SK-N-SH (cell line): ENCODE measurements at regions not wholly inside any gene's neighbourhood (a gene's known extent, or its start where the extent isn't known, plus 50 kb on each side); places are given as distances from the start of the nearest gene placed in this dataset.

Source experiments
- CTCF ChIA-PET: fragments of 300-600, 350-600 bp; formaldehyde crosslinking; extraction: SDS; loops from one replicate; lab custom pipeline; 2021; lab: Yijun Ruan, JAX
- POLR2A ChIA-PET: fragments of 350-600 bp; sonication (Branson Sonifier 250); formaldehyde crosslinking; extraction: SDS; loops from one replicate; lab custom pipeline; 2020; ENCODE audit warnings: antibody characterized with exemption, inconsistent platforms; lab: Yijun Ruan, JAX
- DNase-seq: peaks from one replicate; pipeline ENCODE4 v3.0.0; 2012
- H2AFZ ChIP-seq: fragments of 200-600 bp; sonication (generic); 2 replicates; pipeline ENCODE4 v1.8.1; 2016; ENCODE audit warnings: antibody characterized with exemption, mild to moderate bottlenecking, low read depth
- H3F3A ChIP-seq: fragments of 200-600 bp; sonication (generic); replicated peaks from 2 replicates; pipeline ENCODE3; 2016; ENCODE audit warnings: antibody characterized with exemption, mild to moderate bottlenecking; ENCODE audit not compliant: insufficient read depth
- H3K27ac ChIP-seq, 2 experiments: fragments of 200-500 bp in 1 of 2; fragments of 200-600 bp in 1 of 2; sonication (Bioruptor generic) in 1 of 2; sonication (generic), shearing (Covaris generic) in 1 of 2; 2 replicates each; pipeline versions ENCODE4 v1.5.1 to v1.6.1; 2014 to 2016; ENCODE audit warnings: low read depth in 2 of 2, inconsistent platforms in 1 of 2, low read length in 1 of 2, mild to moderate bottlenecking in 1 of 2, mixed read lengths in 1 of 2
- H3K27me3 ChIP-seq: fragments of 200-600 bp; sonication (generic), shearing (Covaris generic); 2 replicates; pipeline ENCODE4 v1.6.1; 2016; ENCODE audit warnings: mixed run types; ENCODE audit not compliant: insufficient read depth
- H3K36me3 ChIP-seq, 2 experiments: fragments of 200-500 bp in 1 of 2; fragments of 200-600 bp in 1 of 2; sonication (Bioruptor generic) in 1 of 2; sonication (generic) in 1 of 2; replicated peaks in 1 of 2; 2 replicates each; pipeline versions ENCODE3 to v1.5.1; 2014 to 2016; ENCODE audit warnings: low read length in 1 of 2, mild to moderate bottlenecking in 1 of 2; ENCODE audit not compliant: insufficient read depth in 2 of 2, control insufficient read depth in 1 of 2
- H3K4me1 ChIP-seq, 2 experiments: fragments of 200-500 bp in 1 of 2; fragments of 200-600 bp in 1 of 2; sonication (Bioruptor generic) in 1 of 2; sonication (generic), shearing (Covaris generic) in 1 of 2; 2 replicates each; pipeline versions ENCODE4 v1.5.1 to v1.6.1; 2014 to 2016; ENCODE audit warnings: low read depth in 1 of 2, low read length in 1 of 2, mixed run types in 1 of 2; ENCODE audit not compliant: insufficient read depth in 2 of 2, control insufficient read depth in 1 of 2
- H3K4me2 ChIP-seq: fragments of 200-600 bp; sonication (generic), shearing (Covaris generic); 2 replicates; pipeline ENCODE4 v1.6.1; 2017; ENCODE audit warnings: mixed run types
- H3K4me3 ChIP-seq, 2 experiments: fragments of 200-500 bp in 1 of 2; fragments of 200-600 bp in 1 of 2; sonication (Bioruptor generic) in 1 of 2; sonication (generic), shearing (Covaris generic) in 1 of 2; 2 replicates each; pipeline versions ENCODE4 v1.5.1 to v1.8.1; 2014 to 2016; ENCODE audit warnings: low read depth in 2 of 2, inconsistent platforms in 1 of 2, low read length in 1 of 2, mild to moderate bottlenecking in 1 of 2, mixed read lengths in 1 of 2, moderate library complexity in 1 of 2
- H3K79me2 ChIP-seq: fragments of 200-600 bp; sonication (generic); 2 replicates; pipeline ENCODE4 v1.8.1; 2017; ENCODE audit warnings: mild to moderate bottlenecking; ENCODE audit not compliant: insufficient read depth
- H3K9ac ChIP-seq: fragments of 200-600 bp; sonication (generic); 2 replicates; pipeline ENCODE4 v1.6.1; 2017; ENCODE audit warnings: mixed run types
- H3K9me2 ChIP-seq: fragments of 200-600 bp; sonication (generic); 2 replicates; pipeline ENCODE4 v1.6.1; 2017; ENCODE audit warnings: mixed run types
- H3K9me3 ChIP-seq: fragments of 200-600 bp; sonication (generic); 2 replicates; pipeline ENCODE4 v1.6.1; 2017; ENCODE audit warnings: mixed run types, mild to moderate bottlenecking, moderate library complexity
- H4K20me1 ChIP-seq: fragments of 200-600 bp; sonication (generic); 2 replicates; pipeline ENCODE4 v1.6.1; 2017; ENCODE audit warnings: mild to moderate bottlenecking, mixed run types; ENCODE audit not compliant: insufficient read depth
- ELF1 ChIP-seq: IDR thresholded peaks from 2 replicates; pipeline ENCODE4 v1.4.0; 2012
- EZH2phosphoT487 ChIP-seq: fragments of 200-600 bp; sonication (generic); IDR thresholded peaks from 2 replicates; pipeline ENCODE4 v1.6.1; 2017; ENCODE audit warnings: low read depth, mixed run types, mild to moderate bottlenecking, antibody characterized with exemption, moderate library complexity, borderline replicate concordance
- FOSL2 ChIP-seq: IDR thresholded peaks from 2 replicates; pipeline ENCODE4 v1.4.0; 2012; ENCODE audit warnings: low read depth, mild to moderate bottlenecking, moderate library complexity, borderline replicate concordance
- FOXJ3 ChIP-seq: sonication (generic); formaldehyde crosslinking; IDR thresholded peaks from 2 replicates; pipeline ENCODE4 v1.5.1; 2020; ENCODE audit warnings: mild to moderate bottlenecking, missing genetic modification reagents
- FOXM1 ChIP-seq: IDR thresholded peaks from 2 replicates; pipeline ENCODE4 v1.4.0; 2012; ENCODE audit warnings: low read depth, mild to moderate bottlenecking
- GABPA ChIP-seq: IDR thresholded peaks from 2 replicates; pipeline ENCODE4 v1.4.0; 2012; ENCODE audit warnings: low read depth, mild to moderate bottlenecking
- JUND ChIP-seq: IDR thresholded peaks from 2 replicates; pipeline ENCODE4 v1.4.0; 2012
- MEF2A ChIP-seq: IDR thresholded peaks from 2 replicates; pipeline ENCODE4 v1.4.0; 2012; ENCODE audit warnings: low read depth, borderline replicate concordance
- MXI1 ChIP-seq: IDR thresholded peaks from 2 replicates; pipeline ENCODE4 v1.6.1; 2012; ENCODE audit warnings: mild to moderate bottlenecking, low read depth, low read length, improper control_type of control experiment
- NRF1 ChIP-seq: IDR thresholded peaks from 2 replicates; pipeline ENCODE4 v1.6.1; 2012; ENCODE audit warnings: low read depth, mild to moderate bottlenecking, low read length
- RCOR1 ChIP-seq: fragments of 150-350 bp; IDR thresholded peaks from 2 replicates; pipeline ENCODE4 v1.6.1; 2017; ENCODE audit warnings: antibody characterized with exemption, low read length
- RFX5 ChIP-seq: IDR thresholded peaks from 2 replicates; pipeline ENCODE4 v1.6.1; 2012; ENCODE audit warnings: mild to moderate bottlenecking, improper control_type of control experiment, low read length
- RXRA ChIP-seq: IDR thresholded peaks from 2 replicates; pipeline ENCODE4 v1.4.0; 2012; ENCODE audit warnings: low read depth, mild to moderate bottlenecking, borderline replicate concordance
- SMC3 ChIP-seq: IDR thresholded peaks from 2 replicates; pipeline ENCODE4 v1.6.1; 2012; ENCODE audit warnings: low read depth, low read length, improper control_type of control experiment
- TAF1 ChIP-seq: IDR thresholded peaks from 2 replicates; pipeline ENCODE4 v1.6.1; 2012; ENCODE audit warnings: low read depth, mild to moderate bottlenecking, low read length, moderate library complexity, borderline replicate concordance
- TCF12 ChIP-seq: IDR thresholded peaks from 2 replicates; pipeline ENCODE4 v1.4.0; 2012
- TEAD4 ChIP-seq: IDR thresholded peaks from 2 replicates; pipeline ENCODE4 v1.4.0; 2012; ENCODE audit warnings: mild to moderate bottlenecking, borderline replicate concordance; ENCODE audit not compliant: insufficient read depth
- YY1 ChIP-seq: IDR thresholded peaks from 2 replicates; pipeline ENCODE4 v1.4.0; 2012; ENCODE audit warnings: low read depth, mild to moderate bottlenecking
- TF ChIP-seq, protein P1 (sequence below): IDR thresholded peaks from 2 replicates; pipeline ENCODE4 v1.4.0; 2012; ENCODE audit warnings: low read depth, borderline replicate concordance
- TF ChIP-seq, protein P2 (sequence below): fragments of 200-600 bp; sonication (generic); IDR thresholded peaks from 2 replicates; pipeline ENCODE4 v1.6.1; 2017; ENCODE audit warnings: antibody characterized with exemption, mild to moderate bottlenecking, moderate library complexity
- TF ChIP-seq, protein P3 (sequence below): fragments of 150-350 bp; IDR thresholded peaks from 2 replicates; pipeline ENCODE4 v1.6.1; 2016; ENCODE audit warnings: mild to moderate bottlenecking, low read depth, low read length

DNA sequence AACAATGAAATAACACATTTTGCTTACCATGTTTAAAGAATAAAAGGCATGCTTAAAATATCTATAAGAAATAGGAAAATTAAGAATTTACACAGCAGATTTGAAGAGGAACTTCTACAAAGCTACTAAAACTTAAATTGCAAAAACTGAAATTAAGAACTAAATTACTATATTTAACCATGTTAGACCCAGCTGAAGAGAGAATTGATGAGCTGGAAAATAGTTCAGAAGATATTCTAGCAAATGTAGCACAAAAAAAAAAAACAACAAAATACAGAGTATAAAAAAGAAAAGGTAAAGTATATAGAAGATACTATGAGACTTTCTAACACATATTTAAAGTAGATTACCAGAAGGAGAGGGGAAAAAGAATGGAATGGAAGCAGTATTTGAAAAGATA is 82.8 kb upstream of the ST6GALNAC5 start:
- CTCF ChIA-PET: no interaction called here
- Histone ChIP-seq H3K9ac (no peak overlapping the region), H3K9me2 (no peaks in the 10 kb centered on the region), H4K20me1 (no peaks in the 10 kb centered on the region), H3K4me1 (no peaks in the 10 kb centered on the region; a peak in 1 of 4 replicates), H2AFZ (no peak overlapping the region), H3K4me2 (no peak overlapping the region), H3K4me3 (no peak overlapping the region), H3K27me3 (no peaks in the 10 kb centered on the region), H3F3A (no peaks in the 10 kb centered on the region), H3K9me3 (no peaks in the 10 kb centered on the region), H3K36me3 (no peaks in the 10 kb centered on the region), H3K79me2 (no peaks in the 10 kb centered on the region), H3K27ac (no peak overlapping the region)
- POLR2A ChIA-PET: no interaction called here
- TF ChIP-seq JUND (no peak), FOSL2 (no peak), TEAD4 (no peak), MEF2A (no peak), RCOR1 (no peak), MXI1 (no peak)
- TF ChIP-seq, protein P1, sequence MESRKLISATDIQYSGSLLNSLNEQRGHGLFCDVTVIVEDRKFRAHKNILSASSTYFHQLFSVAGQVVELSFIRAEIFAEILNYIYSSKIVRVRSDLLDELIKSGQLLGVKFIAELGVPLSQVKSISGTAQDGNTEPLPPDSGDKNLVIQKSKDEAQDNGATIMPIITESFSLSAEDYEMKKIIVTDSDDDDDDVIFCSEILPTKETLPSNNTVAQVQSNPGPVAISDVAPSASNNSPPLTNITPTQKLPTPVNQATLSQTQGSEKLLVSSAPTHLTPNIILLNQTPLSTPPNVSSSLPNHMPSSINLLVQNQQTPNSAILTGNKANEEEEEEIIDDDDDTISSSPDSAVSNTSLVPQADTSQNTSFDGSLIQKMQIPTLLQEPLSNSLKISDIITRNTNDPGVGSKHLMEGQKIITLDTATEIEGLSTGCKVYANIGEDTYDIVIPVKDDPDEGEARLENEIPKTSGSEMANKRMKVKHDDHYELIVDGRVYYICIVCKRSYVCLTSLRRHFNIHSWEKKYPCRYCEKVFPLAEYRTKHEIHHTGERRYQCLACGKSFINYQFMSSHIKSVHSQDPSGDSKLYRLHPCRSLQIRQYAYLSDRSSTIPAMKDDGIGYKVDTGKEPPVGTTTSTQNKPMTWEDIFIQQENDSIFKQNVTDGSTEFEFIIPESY: no peak
- DNase-seq: no peak

DNA sequence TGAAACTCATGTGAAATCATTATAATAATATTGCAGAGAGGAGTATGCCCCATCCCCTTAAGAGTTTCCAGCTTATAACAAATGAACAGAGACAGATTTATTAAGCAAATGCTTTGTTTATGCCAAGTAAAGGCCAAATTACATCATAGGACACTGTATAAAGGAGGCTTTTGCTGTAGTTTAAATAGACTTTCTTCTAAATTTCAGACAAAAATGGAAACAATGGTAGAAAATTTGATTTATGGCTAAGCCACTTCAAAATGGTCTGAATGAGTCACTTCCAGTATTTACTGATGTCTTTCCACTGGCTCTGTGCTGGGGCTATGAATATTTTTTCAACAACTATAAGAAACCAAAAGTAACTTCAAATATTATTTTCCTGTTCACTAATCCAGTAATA is 81.1 kb upstream of the ST6GALNAC5 start:
- H3K27me3 ChIP-seq: no peaks in the 10 kb centered on the region
- H3K4me3 ChIP-seq: no peak overlapping the region
- no peaks in the 10 kb centered on the region for H3K9me2 ChIP-seq
- no peaks in the 10 kb centered on the region; a peak in 1 of 4 replicates for H3K4me1 ChIP-seq
- H3K36me3 ChIP-seq: no peaks in the 10 kb centered on the region
- DNase-seq: no peak
- no peak overlapping the region for H3K4me2 ChIP-seq
- POLR2A ChIA-PET: no interaction called here
- no peaks in the 10 kb centered on the region for H4K20me1 ChIP-seq
- CTCF ChIA-PET: no interaction called here
- no peak overlapping the region for H2AFZ ChIP-seq
- no peak overlapping the region for H3K27ac ChIP-seq
- H3K79me2 ChIP-seq: no peaks in the 10 kb centered on the region
- no peaks in the 10 kb centered on the region for H3K9me3 ChIP-seq
- H3F3A ChIP-seq: no peaks in the 10 kb centered on the region
- no peak overlapping the region for H3K9ac ChIP-seq
- TF ChIP-seq, protein P2, sequence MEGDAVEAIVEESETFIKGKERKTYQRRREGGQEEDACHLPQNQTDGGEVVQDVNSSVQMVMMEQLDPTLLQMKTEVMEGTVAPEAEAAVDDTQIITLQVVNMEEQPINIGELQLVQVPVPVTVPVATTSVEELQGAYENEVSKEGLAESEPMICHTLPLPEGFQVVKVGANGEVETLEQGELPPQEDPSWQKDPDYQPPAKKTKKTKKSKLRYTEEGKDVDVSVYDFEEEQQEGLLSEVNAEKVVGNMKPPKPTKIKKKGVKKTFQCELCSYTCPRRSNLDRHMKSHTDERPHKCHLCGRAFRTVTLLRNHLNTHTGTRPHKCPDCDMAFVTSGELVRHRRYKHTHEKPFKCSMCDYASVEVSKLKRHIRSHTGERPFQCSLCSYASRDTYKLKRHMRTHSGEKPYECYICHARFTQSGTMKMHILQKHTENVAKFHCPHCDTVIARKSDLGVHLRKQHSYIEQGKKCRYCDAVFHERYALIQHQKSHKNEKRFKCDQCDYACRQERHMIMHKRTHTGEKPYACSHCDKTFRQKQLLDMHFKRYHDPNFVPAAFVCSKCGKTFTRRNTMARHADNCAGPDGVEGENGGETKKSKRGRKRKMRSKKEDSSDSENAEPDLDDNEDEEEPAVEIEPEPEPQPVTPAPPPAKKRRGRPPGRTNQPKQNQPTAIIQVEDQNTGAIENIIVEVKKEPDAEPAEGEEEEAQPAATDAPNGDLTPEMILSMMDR: no peak
- 0 out of 2 replicates have a peak, but pooled peaks have one; percentile 17 for TF ChIP-seq TEAD4
- TF ChIP-seq TAF1: no peak
- no peak for TF ChIP-seq RFX5
- TF ChIP-seq TCF12: 0 out of 2 replicates have a peak, but pooled peaks have one; percentile 13
- TF ChIP-seq, protein P3, sequence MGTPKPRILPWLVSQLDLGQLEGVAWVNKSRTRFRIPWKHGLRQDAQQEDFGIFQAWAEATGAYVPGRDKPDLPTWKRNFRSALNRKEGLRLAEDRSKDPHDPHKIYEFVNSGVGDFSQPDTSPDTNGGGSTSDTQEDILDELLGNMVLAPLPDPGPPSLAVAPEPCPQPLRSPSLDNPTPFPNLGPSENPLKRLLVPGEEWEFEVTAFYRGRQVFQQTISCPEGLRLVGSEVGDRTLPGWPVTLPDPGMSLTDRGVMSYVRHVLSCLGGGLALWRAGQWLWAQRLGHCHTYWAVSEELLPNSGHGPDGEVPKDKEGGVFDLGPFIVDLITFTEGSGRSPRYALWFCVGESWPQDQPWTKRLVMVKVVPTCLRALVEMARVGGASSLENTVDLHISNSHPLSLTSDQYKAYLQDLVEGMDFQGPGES: no peak
- TF ChIP-seq MEF2A: no peak
- no peak for TF ChIP-seq GABPA
- TF ChIP-seq RXRA: no peak
- no peak for TF ChIP-seq ELF1
- TF ChIP-seq FOXJ3 (CRISPR knock-in tag): no peak
- no peak for TF ChIP-seq RCOR1
- TF ChIP-seq YY1: no peak
- no peak for TF ChIP-seq SMC3
- TF ChIP-seq FOXM1: no peak
- peak; percentile 35; the same call in 1 of the 2 replicates for TF ChIP-seq FOSL2
- TF ChIP-seq, protein P1: no peak
- TF ChIP-seq NRF1: no peak
- 0 out of 2 replicates have a peak, but pooled peaks have one; percentile 21 for TF ChIP-seq JUND
- TF ChIP-seq EZH2phosphoT487: no peak
- TF ChIP-seq MXI1: no peak
